HG03469 (cell line): ENCODE measurements at regions not wholly inside any gene's neighbourhood (a gene's known extent, or its start where the extent isn't known, plus 50 kb on each side); places are given as distances from the start of the nearest gene placed in this dataset.

Experiments
- ATAC-seq: cut with Tn5 transposase; IDR thresholded peaks from one replicate; pipeline ENCODE4 v1.9.1; 2021; ENCODE audit warnings: mild to moderate bottlenecking, moderate library complexity, moderate number of reproducible peaks; ENCODE audit not compliant: unreplicated experiment

- ATAC-seq, result no peak
These were observed 50.2 kb upstream of the XPA start for GRCh38 chr9:97747201-97747965.

GRCh38 chr9:97748525-97748924 lies 51.4 kb upstream of the XPA start:
- ATAC-seq, result no peak

DNA sequence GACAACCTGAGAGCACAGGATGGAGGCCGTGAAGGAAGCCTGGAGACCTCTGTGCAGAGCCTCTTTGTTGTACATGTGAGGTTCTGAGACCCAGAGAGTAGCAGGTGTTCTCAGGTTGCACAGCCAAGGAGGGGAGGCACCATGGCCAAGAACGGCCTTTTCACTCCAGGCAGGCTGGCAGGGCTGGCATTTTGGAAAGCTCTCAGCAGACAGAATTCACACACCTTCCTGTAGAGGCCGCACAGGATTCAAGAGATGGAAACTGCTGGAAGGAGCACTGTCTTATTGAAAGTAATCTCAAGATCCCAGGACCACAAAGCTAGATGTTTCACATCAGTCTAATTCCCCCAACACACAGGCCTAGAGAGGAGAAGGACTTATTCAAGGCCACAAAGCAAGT lies 52.8 kb upstream of the XPA start:
- ATAC-seq, result no peak

DNA sequence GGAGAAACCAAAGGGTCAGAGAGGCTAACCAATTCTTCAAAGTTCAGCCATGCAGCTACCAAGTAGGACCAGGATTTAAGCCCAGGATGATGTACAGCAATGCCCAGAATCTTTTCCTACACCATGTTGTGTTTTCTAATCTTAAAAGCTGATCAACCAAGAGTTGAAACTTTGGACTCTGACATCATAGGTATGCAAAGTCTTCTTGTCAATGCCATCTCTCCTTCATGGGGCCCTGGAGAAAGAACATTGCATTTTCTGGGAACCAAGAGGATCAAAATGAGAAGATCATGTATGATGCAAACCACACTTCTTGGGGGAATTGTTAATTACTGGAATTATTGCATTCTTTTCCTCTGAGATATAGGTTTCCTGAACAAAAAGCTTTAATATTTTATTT lies 54.4 kb upstream of the XPA start:
- ATAC-seq, result no peak

GRCh38 chr9:97752274-97752673 lies 55.1 kb upstream of the XPA start:
- ATAC-seq, result no peak

GRCh38 chr9:97753364-97753763 lies 56.2 kb upstream of the XPA start:
- ATAC-seq, result no peak

GRCh38 chr9:97753975-97754374 lies 56.8 kb upstream of the XPA start:
- no peak for ATAC-seq

GRCh38 chr9:97755618-97756267 lies 58.6 kb upstream of the XPA start:
- ATAC-seq, result no peak

GRCh38 chr9:97756991-97757390 lies 59.9 kb upstream of the XPA start:
- no peak for ATAC-seq

DNA sequence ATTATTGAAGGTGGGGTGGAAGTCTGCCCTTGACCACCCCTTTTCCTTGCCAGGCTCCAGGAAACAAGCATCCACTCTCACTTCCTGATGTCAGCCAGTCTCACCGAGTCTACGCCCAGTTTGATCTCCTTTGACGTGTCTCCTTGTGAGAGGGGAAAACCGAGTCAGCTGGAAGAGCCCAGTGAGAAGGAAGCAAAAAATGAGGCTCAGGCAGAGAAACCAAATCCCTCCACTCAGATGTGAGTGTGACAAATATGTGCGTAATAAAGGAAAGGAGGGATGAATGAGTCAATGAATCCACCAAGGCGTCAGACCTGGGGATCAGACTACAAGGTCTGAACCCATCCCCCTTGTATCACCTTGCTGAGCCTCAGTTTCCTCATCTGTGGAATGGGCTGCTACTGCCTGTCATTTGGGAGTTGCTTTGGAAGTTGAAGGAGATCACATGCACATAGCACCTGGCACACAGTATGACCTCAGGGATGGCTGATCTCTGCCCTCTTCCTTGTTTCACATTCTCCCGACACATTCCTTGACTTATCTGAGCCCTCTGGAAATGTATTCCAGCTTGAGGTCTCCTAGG lies 61.3 kb upstream of the XPA start:
- ATAC-seq, result no peak

DNA sequence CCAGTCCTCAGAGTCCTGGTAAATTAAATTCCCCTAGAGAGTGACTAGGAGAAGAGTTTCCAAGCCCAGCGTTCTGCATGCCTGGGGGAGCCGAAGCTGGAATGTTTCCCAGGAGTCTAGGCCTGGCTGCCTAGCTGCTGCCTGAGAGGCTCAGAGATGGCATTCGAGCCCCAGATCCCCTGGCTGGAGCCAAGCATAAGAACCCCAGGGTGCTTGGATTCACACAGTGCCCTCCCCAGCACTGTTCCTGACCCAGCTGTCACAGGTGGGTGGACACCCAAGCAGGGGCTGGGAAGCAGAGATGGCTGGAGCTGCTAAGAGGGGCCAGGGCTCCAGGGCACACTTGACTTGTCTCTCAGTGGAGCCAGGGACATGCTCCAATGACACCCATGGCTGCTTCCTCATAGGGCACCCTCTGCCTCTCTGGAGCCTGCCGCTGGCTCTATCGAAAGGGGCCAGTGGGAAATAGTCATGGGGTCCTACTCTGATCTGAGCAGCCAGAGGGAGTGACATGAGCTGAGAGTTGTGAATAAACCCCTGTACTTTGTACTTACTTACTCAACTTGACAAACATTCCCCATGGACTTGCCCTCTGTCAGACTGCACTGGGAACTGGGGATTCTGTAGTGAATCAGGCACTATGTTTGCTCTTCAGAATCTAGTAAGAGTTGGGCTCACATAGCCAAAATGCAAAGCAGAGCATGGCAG lies 62.6 kb upstream of the XPA start:
- ATAC-seq, result no peak

- no peak for ATAC-seq
These were observed 64.0 kb upstream of the XPA start for GRCh38 chr9:97761056-97761598.

DNA sequence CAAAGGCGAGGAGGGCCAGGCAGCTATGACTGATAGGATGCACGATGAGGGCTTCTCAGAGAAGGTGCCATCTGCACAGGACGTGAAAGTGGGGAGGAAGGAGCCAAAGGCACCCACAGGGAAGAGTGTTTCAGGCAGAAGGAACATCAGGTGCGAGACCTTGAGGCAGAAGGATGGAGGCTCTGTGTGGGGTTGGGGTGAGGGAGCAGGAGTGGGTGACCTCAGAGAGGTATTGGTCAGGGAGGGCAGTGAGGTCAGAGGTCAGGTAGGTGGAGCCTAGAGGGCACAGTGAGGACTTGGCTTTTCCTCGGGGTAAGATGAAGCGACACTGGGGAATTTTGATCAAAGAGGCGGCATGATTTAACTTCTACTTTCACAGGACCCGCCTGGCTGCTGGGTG lies 64.7 kb upstream of the XPA start:
- ATAC-seq, result no peak

DNA sequence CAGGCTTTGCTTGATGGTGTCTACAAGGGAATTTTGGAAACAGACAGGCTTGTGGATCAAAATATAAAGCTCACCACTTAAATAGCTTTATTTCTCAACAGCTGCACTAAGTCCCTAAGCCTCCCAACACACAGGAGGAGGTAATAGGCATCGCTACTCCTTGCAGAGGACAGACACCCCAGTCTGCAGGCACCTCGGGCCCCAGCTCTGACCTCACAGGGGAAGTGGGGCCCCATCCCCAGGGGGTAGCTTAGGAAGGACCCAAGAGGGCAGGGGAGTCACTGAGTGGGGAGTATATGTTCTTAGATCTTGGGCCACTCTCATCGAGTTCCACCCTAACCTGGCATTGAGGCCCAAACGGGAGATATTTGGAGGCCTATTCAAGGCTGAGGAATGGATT lies 66.7 kb upstream of the XPA start:
- no peak for ATAC-seq

DNA sequence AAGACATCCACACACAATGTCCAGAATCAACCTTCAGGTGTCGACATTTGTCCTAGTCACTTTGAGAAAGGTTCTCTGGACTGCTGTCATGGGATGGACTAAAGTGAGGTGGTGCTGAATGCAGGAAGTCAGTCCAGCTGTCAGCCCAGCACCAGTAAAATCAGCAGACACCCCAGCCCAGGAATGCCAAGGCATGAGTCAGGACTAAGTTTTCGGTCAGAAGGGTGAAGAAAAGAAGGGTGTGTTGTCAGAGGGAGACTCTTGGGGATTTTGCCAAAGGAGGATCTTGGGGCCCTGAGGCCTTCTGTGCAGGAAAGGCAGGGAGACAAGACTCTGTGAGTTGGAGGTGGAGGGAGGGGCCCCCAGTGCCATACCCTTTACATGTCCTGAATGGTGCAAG lies 69.0 kb upstream of the XPA start:
- ATAC-seq, result no peak

DNA sequence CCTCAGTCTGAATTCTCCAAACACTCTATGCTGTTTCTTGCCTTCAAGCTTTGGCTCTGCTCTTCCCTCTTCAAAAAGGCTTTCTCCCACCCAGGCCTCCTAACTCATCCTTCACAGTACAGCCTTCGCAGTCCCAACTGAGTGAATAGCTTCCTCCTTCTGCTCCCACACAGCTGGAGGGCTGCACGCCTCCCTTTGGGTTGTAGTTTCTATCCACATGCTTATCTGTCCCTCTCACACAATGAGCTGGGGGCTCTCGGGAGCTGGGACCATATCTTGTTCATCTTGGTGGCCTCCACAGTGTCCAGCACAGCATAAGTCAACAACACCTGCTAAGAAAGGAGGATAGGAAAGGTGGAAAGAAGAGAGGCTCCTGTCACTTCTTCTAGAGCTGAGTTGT lies 69.5 kb upstream of the XPA start:
- no peak for ATAC-seq

DNA sequence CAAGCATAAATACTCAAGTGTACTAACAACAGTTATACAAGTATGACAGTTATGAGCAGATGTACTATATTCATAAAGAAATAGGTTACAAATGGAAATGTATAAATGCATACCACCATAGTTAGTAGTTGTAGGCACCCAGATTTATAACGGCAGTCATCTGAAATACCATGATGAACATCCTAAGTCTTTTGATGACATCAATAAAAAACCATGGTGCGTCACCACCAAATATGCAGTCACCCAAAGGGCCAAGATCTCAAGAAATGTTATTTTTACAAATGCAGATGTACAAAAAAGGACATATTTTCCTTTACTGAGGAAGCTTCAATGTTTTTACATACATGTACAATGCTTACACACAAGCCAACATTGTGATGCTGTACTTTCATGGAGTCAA lies 70.8 kb upstream of the XPA start:
- ATAC-seq, result no peak

GRCh38 chr9:97768746-97769145 lies 71.6 kb upstream of the XPA start:
- no peak for ATAC-seq

DNA sequence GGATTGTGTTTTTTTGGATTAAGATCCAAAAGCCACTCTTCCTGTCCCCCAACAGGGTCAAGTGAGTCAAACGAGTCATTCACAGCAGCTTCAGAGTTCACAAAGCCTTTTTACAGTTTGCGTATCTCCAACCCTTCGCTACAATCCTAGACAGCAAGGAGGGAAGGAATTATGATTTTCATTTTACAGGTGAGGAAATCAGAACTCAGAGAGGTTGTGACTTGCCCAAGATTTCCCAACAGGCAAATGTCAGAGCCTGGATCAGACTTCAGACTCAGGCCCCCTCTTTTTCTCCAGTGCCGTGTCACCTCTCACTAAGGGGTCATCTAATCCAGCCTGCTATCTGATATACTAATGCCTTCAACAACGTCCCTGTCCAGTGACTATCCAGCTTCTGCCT lies 72.1 kb upstream of the XPA start:
- ATAC-seq, result no peak

DNA sequence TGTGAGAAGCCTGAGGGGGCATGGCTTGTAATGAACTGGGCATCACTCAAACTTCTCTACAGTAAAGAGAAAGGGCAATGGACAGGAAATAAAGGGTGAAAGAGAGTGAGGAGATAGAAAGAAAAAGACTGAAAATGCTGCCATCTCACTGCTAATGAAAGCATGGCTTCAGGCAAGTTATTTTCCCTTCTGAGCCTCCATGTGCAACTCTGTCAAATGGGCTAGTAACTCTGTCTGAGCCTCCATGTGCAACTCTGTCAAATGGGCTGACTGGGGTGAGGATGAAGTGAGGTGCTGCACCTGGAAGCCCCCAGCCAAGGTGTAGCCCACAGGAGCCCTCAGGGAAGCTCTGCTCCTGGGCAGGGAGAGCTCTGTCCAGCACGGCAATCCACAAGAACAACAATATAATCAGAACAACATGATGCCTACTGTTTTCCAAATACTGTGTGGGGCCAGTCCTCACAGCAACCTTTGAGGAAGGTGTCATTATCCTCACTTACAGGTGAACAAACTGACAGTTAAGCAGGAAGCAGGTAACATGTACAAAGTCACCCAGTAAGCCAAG lies 73.8 kb upstream of the XPA start:
- ATAC-seq, result no peak

DNA sequence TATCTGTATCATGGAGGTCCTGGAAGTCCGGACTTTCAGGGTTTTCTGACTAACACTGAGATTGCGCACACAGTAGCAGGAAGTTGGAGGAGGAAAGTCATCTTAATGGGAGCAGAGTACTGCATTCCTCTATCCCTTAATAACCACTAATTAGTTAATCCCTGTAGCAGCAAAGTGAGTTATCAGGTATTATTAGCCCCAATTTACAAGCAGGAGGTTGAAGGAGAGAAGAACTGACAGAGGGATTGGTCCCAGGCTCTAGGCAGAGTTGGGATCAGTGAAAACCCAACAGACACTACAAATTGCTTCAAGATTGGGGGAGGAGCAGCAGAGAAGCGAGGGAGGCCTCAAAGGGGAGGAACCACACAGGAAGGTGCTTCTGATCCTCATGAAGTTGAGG lies 74.5 kb upstream of the XPA start:
- no peak for ATAC-seq
